ENCODE measurements at regions not wholly inside any gene's neighbourhood (a gene's known extent, or its start where the extent isn't known, plus 50 kb on each side); places are given as distances from the start of the nearest gene placed in this dataset.

DNA sequence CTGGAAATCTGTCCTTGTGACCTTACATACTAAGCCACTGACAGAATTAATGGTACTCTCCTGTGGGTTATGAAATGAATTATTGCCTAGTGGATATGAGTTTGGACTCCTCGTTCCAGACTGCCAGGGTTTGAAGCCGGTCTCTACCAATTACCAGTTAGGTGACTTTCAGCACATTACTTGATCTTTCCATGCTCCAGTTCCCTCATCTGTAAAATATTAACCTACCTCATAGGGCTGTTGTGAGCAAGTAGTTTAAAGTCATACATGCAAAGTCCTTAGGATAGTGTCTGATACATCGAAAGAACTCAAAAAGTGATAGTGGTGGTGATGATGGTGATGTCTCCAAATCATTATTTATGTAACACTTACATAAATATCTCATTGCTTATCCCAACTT lies 373.5 kb upstream of the ARX start:
- no peak overlapping the region for H3K27ac ChIP-seq
- no peaks in the 10 kb centered on the region for H3K27me3 ChIP-seq
- no peaks in the 10 kb centered on the region for H3K36me3 ChIP-seq
- no peaks in the 10 kb centered on the region for H3K4me1 ChIP-seq
- H3K9me3 ChIP-seq = no peaks in the 10 kb centered on the region
- H3K4me3 ChIP-seq = no peak overlapping the region
- intact Hi-C loops (cut with DNase I) = no loop called here
- DNase-seq (no peak), ATAC-seq (no peak), FAIRE-seq (no peak)
- TF ChIP-seq, protein P1, sequence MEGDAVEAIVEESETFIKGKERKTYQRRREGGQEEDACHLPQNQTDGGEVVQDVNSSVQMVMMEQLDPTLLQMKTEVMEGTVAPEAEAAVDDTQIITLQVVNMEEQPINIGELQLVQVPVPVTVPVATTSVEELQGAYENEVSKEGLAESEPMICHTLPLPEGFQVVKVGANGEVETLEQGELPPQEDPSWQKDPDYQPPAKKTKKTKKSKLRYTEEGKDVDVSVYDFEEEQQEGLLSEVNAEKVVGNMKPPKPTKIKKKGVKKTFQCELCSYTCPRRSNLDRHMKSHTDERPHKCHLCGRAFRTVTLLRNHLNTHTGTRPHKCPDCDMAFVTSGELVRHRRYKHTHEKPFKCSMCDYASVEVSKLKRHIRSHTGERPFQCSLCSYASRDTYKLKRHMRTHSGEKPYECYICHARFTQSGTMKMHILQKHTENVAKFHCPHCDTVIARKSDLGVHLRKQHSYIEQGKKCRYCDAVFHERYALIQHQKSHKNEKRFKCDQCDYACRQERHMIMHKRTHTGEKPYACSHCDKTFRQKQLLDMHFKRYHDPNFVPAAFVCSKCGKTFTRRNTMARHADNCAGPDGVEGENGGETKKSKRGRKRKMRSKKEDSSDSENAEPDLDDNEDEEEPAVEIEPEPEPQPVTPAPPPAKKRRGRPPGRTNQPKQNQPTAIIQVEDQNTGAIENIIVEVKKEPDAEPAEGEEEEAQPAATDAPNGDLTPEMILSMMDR (IDR thresholded peaks at IDR 0.05) = no peak
- WGBS, 2 donors = 31 to 32% methylated on average over 3 of the region's 3 CpGs

DNA sequence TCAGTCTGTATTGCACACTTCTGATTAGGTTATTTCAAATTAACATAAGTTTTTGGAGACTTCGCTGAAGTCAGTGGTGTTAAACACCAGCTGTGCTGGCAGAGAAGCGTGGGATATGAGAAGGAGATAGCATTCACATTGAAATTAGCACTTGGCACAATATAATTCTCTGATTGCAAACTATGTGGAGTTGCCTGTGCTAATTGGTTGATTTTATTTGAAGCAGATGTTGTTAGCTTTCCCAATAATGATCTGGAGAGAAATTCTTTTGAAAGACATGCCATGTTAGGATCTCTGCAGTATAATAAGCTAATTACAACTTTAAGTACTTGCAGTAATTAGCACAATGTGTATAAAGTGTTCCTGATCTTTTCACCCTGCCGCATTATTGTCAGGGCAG lies 367.4 kb upstream of the ARX start:
- 60 to 62% methylated on average over 3 of the region's 3 CpGs for WGBS, 2 donors
- TF ChIP-seq, protein P1 (IDR thresholded peaks at IDR 0.05) = no peak
- Histone ChIP-seq H3K4me3 (no peak overlapping the region), H3K27ac (no peak overlapping the region), H3K9me3 (no peaks in the 10 kb centered on the region), H3K27me3 (peaks cover 0 to 5% (median 0%) of the 10 kb centered on the region in 4 donors), H3K4me1 (no peaks in the 10 kb centered on the region), H3K36me3 (no peaks in the 10 kb centered on the region)
- FAIRE-seq (no peak), DNase-seq (no peak), ATAC-seq (no peak)
- intact Hi-C loops (cut with DNase I) = no loop called here

DNA sequence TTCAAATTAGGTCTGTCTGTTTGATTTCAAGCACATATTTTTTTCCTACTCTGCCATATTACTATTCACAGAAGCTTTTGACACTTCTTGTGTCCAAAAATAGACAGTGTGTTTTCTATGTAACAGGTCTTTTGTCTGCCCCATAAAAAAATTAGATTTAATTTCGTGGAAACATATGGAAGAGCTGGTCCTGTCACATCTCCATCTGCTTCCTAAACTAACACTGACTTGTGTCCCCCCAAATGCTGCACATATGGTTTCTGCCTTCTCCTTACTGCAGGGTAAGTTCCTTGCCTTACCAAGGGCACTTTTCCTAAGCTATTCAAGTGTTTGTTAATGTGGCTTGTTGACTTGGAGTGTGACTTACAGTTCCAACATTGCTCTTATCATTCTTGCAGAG lies 340.7 kb upstream of the ARX start:
- ATAC-seq = no peak
- no peaks in the 10 kb centered on the region for H3K36me3 ChIP-seq
- H3K27me3 ChIP-seq = no peaks in the 10 kb centered on the region
- intact Hi-C loops (cut with DNase I) = no loop called here
- TF ChIP-seq, protein P1 (IDR thresholded peaks at IDR 0.05) = no peak
- H3K4me3 ChIP-seq = no peak overlapping the region
- FAIRE-seq = no peak
- no peak overlapping the region for H3K27ac ChIP-seq
- H3K4me1 ChIP-seq = no peaks in the 10 kb centered on the region
- H3K9me3 ChIP-seq = no peaks in the 10 kb centered on the region
- no peak for DNase-seq
- 18 to 23% methylated on average over 1 of the region's 1 CpG for WGBS, 2 donors

DNA sequence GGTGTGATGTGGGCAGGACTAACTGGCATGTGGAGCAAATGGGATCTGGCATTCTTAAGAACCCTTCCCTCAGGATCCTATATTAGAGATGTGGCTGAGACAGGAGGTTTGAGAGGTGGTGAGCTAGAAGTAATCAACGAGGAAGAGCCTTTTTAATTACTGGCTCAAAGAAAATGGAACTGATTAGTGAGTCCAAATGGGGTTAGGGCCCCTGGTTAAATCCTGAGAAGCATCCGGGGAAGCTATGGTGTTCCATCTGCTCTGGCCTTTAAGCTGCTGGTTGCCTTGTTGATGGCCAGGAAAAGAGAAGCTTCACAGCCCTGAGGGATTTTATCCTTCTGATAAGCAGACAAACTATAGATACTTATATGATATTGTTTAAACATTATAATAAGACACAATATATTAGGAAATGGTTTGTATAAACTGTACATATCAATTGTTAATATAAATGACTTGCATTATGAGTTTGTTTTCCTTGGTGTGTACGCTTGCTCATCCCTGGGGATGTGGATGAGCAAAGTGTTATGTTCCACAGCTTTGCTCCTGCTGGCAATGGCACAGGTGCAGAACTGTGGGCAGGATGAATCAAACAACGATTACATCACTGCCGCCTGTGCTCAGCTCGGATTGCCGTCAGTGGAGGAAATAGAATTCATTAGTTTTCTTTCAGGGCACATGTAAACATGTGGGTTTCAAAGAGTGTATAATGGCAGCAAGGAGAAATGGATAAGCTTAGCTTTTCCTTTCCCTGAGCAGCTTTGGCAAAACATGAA lies 328.6 kb upstream of the ARX start:
- Histone ChIP-seq H3K9me3 (no peaks in the 10 kb centered on the region), H3K27ac (no peak overlapping the region), H3K4me3 (no peak overlapping the region), H3K27me3 (no peaks in the 10 kb centered on the region), H3K4me1 (no peaks in the 10 kb centered on the region), H3K36me3 (no peaks in the 10 kb centered on the region)
- no peak for FAIRE-seq
- 35 to 49% methylated on average over 7 of the region's 7 CpGs for WGBS, 2 donors
- no peak for DNase-seq
- intact Hi-C loops (cut with DNase I) = no loop called here
- TF ChIP-seq, protein P1 (IDR thresholded peaks at IDR 0.05) = no peak
- no peak for ATAC-seq

DNA sequence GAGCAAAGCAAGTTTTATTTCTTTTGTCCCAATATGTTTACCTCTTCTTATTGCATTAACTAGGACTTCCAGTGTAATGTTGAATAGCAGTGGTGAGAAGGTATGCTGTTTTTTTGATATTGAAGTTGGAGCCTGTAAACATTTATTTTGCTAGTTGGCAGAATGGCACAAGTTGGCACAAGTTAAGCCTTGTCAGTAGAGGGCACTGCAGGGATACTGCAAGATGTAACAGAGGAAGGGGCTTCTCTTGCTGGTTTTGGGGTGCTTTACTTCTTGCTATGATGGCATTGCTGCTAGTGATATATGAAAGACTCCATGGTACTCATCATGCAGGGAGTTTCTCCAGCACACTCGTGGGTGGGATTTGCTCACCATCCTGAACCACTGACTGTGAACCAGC lies 327.3 kb upstream of the ARX start:
- H3K36me3 ChIP-seq = no peaks in the 10 kb centered on the region
- 20 to 31% methylated on average over 1 of the region's 1 CpG for WGBS, 2 donors
- no peak overlapping the region for H3K27ac ChIP-seq
- H3K27me3 ChIP-seq = no peaks in the 10 kb centered on the region
- no peak for FAIRE-seq
- no peak overlapping the region for H3K4me3 ChIP-seq
- ATAC-seq = no peak
- TF ChIP-seq, protein P1 (IDR thresholded peaks at IDR 0.05) = no peak
- intact Hi-C loops (cut with DNase I) = no loop called here
- H3K4me1 ChIP-seq = no peaks in the 10 kb centered on the region
- DNase-seq = no peak
- no peaks in the 10 kb centered on the region for H3K9me3 ChIP-seq

All from pancreas (tissue), 10 donors.